Ishikawa (cell line): ENCODE measurements at regions not wholly inside any gene's neighbourhood (a gene's known extent, or its start where the extent isn't known, plus 50 kb on each side); places are given as distances from the start of the nearest gene placed in this dataset.

Experiments
- CEBPB ChIP-seq: IDR thresholded peaks from 2 replicates; pipeline ENCODE4 v1.6.1; 2012
- CREB1 ChIP-seq: IDR thresholded peaks from 2 replicates; pipeline ENCODE4 v1.6.1; 2012; ENCODE audit warnings: low read depth
- EGR1 ChIP-seq: IDR thresholded peaks from 2 replicates; pipeline ENCODE4 v1.6.1; 2012
- EP300 ChIP-seq: IDR thresholded peaks from 2 replicates; pipeline ENCODE4 v1.6.1; 2012; ENCODE audit warnings: borderline replicate concordance
- FOXM1 ChIP-seq: IDR thresholded peaks from 2 replicates; pipeline ENCODE4 v1.6.1; 2012; ENCODE audit warnings: low read depth, borderline replicate concordance
- MAX ChIP-seq: IDR thresholded peaks from 2 replicates; pipeline ENCODE4 v1.6.1; 2012
- NFIC ChIP-seq: IDR thresholded peaks from 2 replicates; pipeline ENCODE4 v1.6.1; 2012
- RAD21 ChIP-seq: IDR thresholded peaks from 2 replicates; pipeline ENCODE4 v1.6.1; 2012; ENCODE audit warnings: low read depth
- REST ChIP-seq: IDR thresholded peaks from 2 replicates; pipeline ENCODE4 v1.6.1; 2012; ENCODE audit warnings: low read depth, mild to moderate bottlenecking
- TAF1 ChIP-seq: IDR thresholded peaks from 2 replicates; pipeline ENCODE4 v1.6.1; 2012; ENCODE audit warnings: low read depth, mild to moderate bottlenecking
- TCF12 ChIP-seq: IDR thresholded peaks from 2 replicates; pipeline ENCODE4 v1.6.1; 2012; ENCODE audit warnings: low read depth
- TEAD4 ChIP-seq: IDR thresholded peaks from 2 replicates; pipeline ENCODE4 v1.6.1; 2012
- USF1 ChIP-seq: IDR thresholded peaks from 2 replicates; pipeline ENCODE4 v1.6.1; 2012
- YY1 ChIP-seq: IDR thresholded peaks from 2 replicates; pipeline ENCODE4 v1.6.1; 2012; ENCODE audit warnings: low read depth
- ZBTB7A ChIP-seq: IDR thresholded peaks from 2 replicates; pipeline ENCODE4 v1.6.1; 2012; ENCODE audit warnings: low read depth

- TF ChIP-seq TAF1 (no peak), TCF12 (no peak)
These were observed 50.9 kb upstream of the ZNF354B start for GRCh38 chr5:178808886-178809285.

- TF ChIP-seq CREB1 (no peak), USF1 (no peak), EP300 (no peak), TAF1 (no peak), MAX (no peak), YY1 (no peak), ZBTB7A (no peak), CEBPB (no peak), NFIC (no peak), TCF12 (no peak), TEAD4 (no peak), FOXM1 (no peak), EGR1 (no peak), RAD21 (no peak), REST (no peak)
These were observed 58.7 kb upstream of the ZNF354B start for GRCh38 chr5:178801021-178801420.

- TF ChIP-seq CREB1 (no peak), USF1 (no peak), EGR1 (no peak)
These were observed 62.0 kb upstream of the ZNF354B start for GRCh38 chr5:178797546-178798440.

- no peak for TF ChIP-seq ZBTB7A
- TF ChIP-seq TCF12, result no peak
These were observed 62.6 kb upstream of the ZNF354B start for GRCh38 chr5:178797101-178797521.

- TF ChIP-seq CREB1 (no peak), USF1 (no peak), CEBPB (no peak)
These were observed 63.4 kb upstream of the ZNF354B start for GRCh38 chr5:178796165-178796945.

GRCh38 chr5:178794433-178794832, 64.0 kb upstream of the ZNF354A start:
- no peak for TF ChIP-seq FOXM1
- no peak for TF ChIP-seq TAF1
- no peak for TF ChIP-seq EP300
- no peak for TF ChIP-seq YY1
- TF ChIP-seq TEAD4, result no peak
- TF ChIP-seq ZBTB7A, result no peak
- TF ChIP-seq MAX, result no peak
- no peak for TF ChIP-seq NFIC

GRCh38 chr5:178793696-178794095, 63.2 kb upstream of the ZNF354A start:
- TF ChIP-seq TAF1, result no peak
- TF ChIP-seq MAX, result no peak
- no peak for TF ChIP-seq EGR1
- no peak for TF ChIP-seq ZBTB7A
- no peak for TF ChIP-seq FOXM1

GRCh38 chr5:178793151-178793550, 62.7 kb upstream of the ZNF354A start:
- TF ChIP-seq RAD21 (peak; percentile 56), ZBTB7A (no peak)
